Tibial nerve (tissue), 4 donors: ENCODE measurements at regions not wholly inside any gene's neighbourhood (a gene's known extent, or its start where the extent isn't known, plus 50 kb on each side); places are given as distances from the start of the nearest gene placed in this dataset.

ENCODE experiments used
- DNase-seq, 2 donors: peaks; one replicate each; pipeline ENCODE4 v3.0.0-alpha.2; 2019; ENCODE audit warnings: low spot score in 2 of 2
- H3K27ac ChIP-seq, 4 donors: fragments of 200-600 bp; sonication (generic) in 3 of 4; one replicate each; pipeline ENCODE4 v1.5.1; 2017 to 2019; ENCODE audit warnings: mild to moderate bottlenecking in 1 of 4
- H3K27me3 ChIP-seq, 2 donors: fragments of 200-600 bp; sonication (generic) in 1 of 2; one replicate each; pipeline versions ENCODE4 v1.5.1 to v1.6.0; 2017 to 2019
- H3K36me3 ChIP-seq, 3 donors: fragments of 200-600 bp; sonication (generic); one replicate each; pipeline ENCODE4 v1.5.1; 2018 to 2019
- H3K4me1 ChIP-seq, 4 donors: fragments of 200-600 bp; sonication (generic) in 3 of 4; one replicate each; pipeline ENCODE4 v1.5.1; 2017 to 2019
- H3K4me3 ChIP-seq, 4 donors: fragments of 200-600 bp; sonication (generic) in 3 of 4; one replicate each; pipeline ENCODE4 v1.5.1; 2017 to 2019; ENCODE audit warnings: mild to moderate bottlenecking in 1 of 4, moderate library complexity in 1 of 4
- H3K9me3 ChIP-seq, 4 donors: fragments of 200-600 bp; sonication (generic) in 3 of 4; one replicate each; pipeline ENCODE4 v1.5.1; 2017 to 2019
- EP300 ChIP-seq, 2 donors: sonication (generic); formaldehyde crosslinking; IDR thresholded peaks; one replicate each; pipeline ENCODE4 v1.6.1; 2017; ENCODE audit warnings: antibody characterized with exemption in 2 of 2, mild to moderate bottlenecking in 1 of 2
- POLR2A ChIP-seq, 2 donors: fragments of 450-650 bp; IDR thresholded peaks; one replicate each; pipeline ENCODE4 v1.6.1; 2017; ENCODE audit warnings: antibody characterized with exemption in 2 of 2, mild to moderate bottlenecking in 2 of 2, moderate library complexity in 2 of 2
- WGBS, 2 donors: methylation state at CpG; one replicate each; pipeline ENCODE4 v1.1.5; 2018; 5-methylcytosine and 5-hydroxymethylcytosine counted together
- TF ChIP-seq, protein P1 (sequence below), 5 experiments: fragments of 200-600 bp in 3 of 5; fragments of 450-650 bp in 2 of 5; sonication (generic) in 3 of 5; IDR thresholded peaks; one replicate each; pipeline ENCODE4 v1.5.1; 2016 to 2019; ENCODE audit warnings: antibody characterized with exemption in 5 of 5, mild to moderate bottlenecking in 3 of 5, moderate library complexity in 2 of 5

DNA sequence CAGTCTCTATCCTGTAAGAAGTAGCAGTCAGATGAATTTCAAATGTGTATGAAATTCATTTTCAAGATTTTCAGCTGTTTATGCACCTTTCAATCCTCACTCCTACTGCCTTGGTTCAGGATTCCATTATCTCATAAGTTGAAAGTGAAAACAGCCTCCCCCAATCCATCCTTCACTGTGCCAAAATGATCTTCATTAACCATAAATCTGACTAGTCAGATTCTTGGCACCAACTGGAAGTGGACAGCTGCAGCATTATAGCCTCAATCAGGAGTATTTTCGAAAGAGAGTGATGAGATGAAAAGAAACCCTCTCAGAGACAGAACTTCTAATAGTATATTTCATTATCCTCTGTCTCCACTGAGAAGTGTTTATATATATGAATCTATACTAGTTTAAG lies 365.3 kb upstream of the PDGFD start:
- TF ChIP-seq POLR2A (IDR thresholded peaks at IDR 0.05) = no peak
- TF ChIP-seq EP300 (IDR thresholded peaks at IDR 0.05) = no peak
- TF ChIP-seq, protein P1, sequence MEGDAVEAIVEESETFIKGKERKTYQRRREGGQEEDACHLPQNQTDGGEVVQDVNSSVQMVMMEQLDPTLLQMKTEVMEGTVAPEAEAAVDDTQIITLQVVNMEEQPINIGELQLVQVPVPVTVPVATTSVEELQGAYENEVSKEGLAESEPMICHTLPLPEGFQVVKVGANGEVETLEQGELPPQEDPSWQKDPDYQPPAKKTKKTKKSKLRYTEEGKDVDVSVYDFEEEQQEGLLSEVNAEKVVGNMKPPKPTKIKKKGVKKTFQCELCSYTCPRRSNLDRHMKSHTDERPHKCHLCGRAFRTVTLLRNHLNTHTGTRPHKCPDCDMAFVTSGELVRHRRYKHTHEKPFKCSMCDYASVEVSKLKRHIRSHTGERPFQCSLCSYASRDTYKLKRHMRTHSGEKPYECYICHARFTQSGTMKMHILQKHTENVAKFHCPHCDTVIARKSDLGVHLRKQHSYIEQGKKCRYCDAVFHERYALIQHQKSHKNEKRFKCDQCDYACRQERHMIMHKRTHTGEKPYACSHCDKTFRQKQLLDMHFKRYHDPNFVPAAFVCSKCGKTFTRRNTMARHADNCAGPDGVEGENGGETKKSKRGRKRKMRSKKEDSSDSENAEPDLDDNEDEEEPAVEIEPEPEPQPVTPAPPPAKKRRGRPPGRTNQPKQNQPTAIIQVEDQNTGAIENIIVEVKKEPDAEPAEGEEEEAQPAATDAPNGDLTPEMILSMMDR (IDR thresholded peaks at IDR 0.05) = no peak
- H3K9me3 ChIP-seq = no peaks in the 10 kb centered on the region

GRCh38 chr11:104526006-104526405 lies 362.1 kb upstream of the PDGFD start:
- Histone ChIP-seq H3K4me3 (no peak overlapping the region), H3K36me3 (no peaks in the 10 kb centered on the region), H3K4me1 (peaks cover 0 to 57% (median 0%) of the 10 kb centered on the region in 4 donors), H3K27ac (peak overlapping the region in 1 of 4 donors; percentile 58), H3K9me3 (no peaks in the 10 kb centered on the region), H3K27me3 (no peaks in the 10 kb centered on the region)
- no peak for DNase-seq
- no peak for TF ChIP-seq POLR2A (IDR thresholded peaks at IDR 0.05)
- TF ChIP-seq, protein P1 (IDR thresholded peaks at IDR 0.05) = no peak
- 16% methylated on average over 2 of the region's 2 CpGs for WGBS, 2 donors

More for the DNA sequence above, 365.3 kb upstream of the PDGFD start:
- Histone ChIP-seq H3K27me3 (no peaks in the 10 kb centered on the region), H3K4me3 (no peak overlapping the region), H3K4me1 (peaks cover 0 to 34% (median 0%) of the 10 kb centered on the region in 4 donors), H3K36me3 (no peaks in the 10 kb centered on the region), H3K27ac (no peak overlapping the region)
- no peak for DNase-seq
- 39 to 48% methylated on average over 1 of the region's 1 CpG for WGBS, 2 donors

DNA sequence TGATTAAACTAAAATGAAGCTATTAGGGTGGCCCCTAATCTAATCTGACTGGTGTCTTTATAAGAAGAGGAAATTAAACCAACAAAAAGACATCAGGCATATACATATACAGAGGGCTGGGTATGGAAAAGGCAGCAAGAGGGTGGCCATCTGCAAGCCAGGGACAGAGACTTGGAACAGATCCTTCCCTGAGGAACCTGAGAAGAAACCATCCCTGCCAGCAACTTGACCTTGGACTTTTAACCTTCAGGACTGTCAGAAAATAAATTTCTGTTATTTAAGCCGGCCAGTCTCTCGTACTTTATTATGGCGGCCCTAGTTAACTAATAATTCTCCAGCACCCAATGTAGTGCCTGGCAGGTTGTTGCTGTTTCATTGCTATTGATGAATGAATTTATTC lies 361.5 kb upstream of the PDGFD start:
- TF ChIP-seq EP300 (IDR thresholded peaks at IDR 0.05) = no peak
- TF ChIP-seq, protein P1 (IDR thresholded peaks at IDR 0.05) = no peak
- no peak for TF ChIP-seq POLR2A (IDR thresholded peaks at IDR 0.05)
- Histone ChIP-seq H3K36me3 (no peaks in the 10 kb centered on the region), H3K4me3 (no peak overlapping the region), H3K27me3 (no peaks in the 10 kb centered on the region), H3K4me1 (peaks cover 0 to 57% (median 0%) of the 10 kb centered on the region in 4 donors), H3K27ac (peak overlapping the region in 1 of 4 donors; percentile 58), H3K9me3 (no peaks in the 10 kb centered on the region)
- 39 to 48% methylated on average over 3 of the region's 3 CpGs for WGBS, 2 donors
- no peak for DNase-seq

DNA sequence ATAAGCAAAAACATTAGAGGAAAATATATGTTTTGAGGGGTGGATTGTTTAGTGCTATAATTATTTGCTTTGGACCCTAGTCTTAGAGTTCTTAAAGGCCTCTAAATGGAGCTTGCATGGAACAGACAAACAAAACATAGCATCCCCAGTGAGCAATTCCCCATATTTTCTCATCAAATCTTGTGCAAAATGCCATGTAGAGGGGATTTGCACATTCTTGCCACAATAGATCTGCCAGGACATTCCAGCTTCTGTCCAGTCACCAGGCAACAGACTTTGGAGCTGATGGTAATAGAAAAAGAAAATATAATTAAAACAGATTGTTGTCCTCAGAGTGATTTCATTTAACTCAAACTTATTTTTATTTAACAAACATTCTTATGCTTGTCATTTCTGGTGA lies 360.3 kb upstream of the PDGFD start:
- Histone ChIP-seq H3K4me3 (no peak overlapping the region), H3K4me1 (peaks cover 0 to 50% (median 0%) of the 10 kb centered on the region in 4 donors), H3K36me3 (no peaks in the 10 kb centered on the region), H3K27me3 (no peaks in the 10 kb centered on the region), H3K27ac (no peak overlapping the region), H3K9me3 (no peaks in the 10 kb centered on the region)
- DNase-seq = no peak
- TF ChIP-seq, protein P1 (IDR thresholded peaks at IDR 0.05) = no peak
- TF ChIP-seq EP300 (IDR thresholded peaks at IDR 0.05) = peak in 1 of 2 donors; percentile 10

- Histone ChIP-seq H3K27ac (no peak overlapping the region), H3K9me3 (no peaks in the 10 kb centered on the region), H3K4me1 (peaks cover 0 to 44% (median 0%) of the 10 kb centered on the region in 4 donors), H3K27me3 (no peaks in the 10 kb centered on the region), H3K36me3 (no peaks in the 10 kb centered on the region), H3K4me3 (no peak overlapping the region)
- TF ChIP-seq EP300 (IDR thresholded peaks at IDR 0.05) = no peak
- no peak for DNase-seq
- WGBS, 2 donors = 80 to 85% methylated on average over 1 of the region's 1 CpG
Observed at GRCh38 chr11:104523611-104524010, 359.7 kb upstream of the PDGFD start.

DNA sequence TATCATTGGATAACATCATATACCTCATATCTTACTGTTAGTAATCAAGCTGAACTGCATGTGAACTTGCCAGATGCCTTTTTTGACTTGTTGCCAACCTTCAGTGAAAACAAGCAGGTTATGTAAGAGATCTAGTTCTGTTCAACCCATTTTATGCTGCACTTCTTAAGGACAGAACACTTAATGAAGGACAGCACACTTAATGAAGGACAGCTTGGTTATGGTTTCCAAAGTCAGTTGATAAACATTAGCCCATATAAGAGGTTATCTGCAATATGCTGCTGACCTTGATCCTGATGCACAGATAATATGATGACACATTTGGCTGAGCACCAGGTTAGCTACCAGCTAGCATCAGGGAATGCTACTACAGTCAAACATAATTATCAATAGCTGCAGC lies 358.7 kb upstream of the PDGFD start:
- Histone ChIP-seq H3K4me3 (no peak overlapping the region), H3K27ac (no peak overlapping the region), H3K4me1 (peaks cover 0 to 44% (median 0%) of the 10 kb centered on the region in 4 donors), H3K27me3 (no peaks in the 10 kb centered on the region), H3K9me3 (no peaks in the 10 kb centered on the region), H3K36me3 (no peaks in the 10 kb centered on the region)
- TF ChIP-seq EP300 (IDR thresholded peaks at IDR 0.05) (no peak), POLR2A (IDR thresholded peaks at IDR 0.05) (no peak)
- TF ChIP-seq, protein P1 (IDR thresholded peaks at IDR 0.05) = no peak
- DNase-seq = peak in 1 of 2 donors; percentile 9
